ENCODE measurements at regions not wholly inside any gene's neighbourhood (a gene's known extent, or its start where the extent isn't known, plus 50 kb on each side); places are given as distances from the start of the nearest gene placed in this dataset.

DNA sequence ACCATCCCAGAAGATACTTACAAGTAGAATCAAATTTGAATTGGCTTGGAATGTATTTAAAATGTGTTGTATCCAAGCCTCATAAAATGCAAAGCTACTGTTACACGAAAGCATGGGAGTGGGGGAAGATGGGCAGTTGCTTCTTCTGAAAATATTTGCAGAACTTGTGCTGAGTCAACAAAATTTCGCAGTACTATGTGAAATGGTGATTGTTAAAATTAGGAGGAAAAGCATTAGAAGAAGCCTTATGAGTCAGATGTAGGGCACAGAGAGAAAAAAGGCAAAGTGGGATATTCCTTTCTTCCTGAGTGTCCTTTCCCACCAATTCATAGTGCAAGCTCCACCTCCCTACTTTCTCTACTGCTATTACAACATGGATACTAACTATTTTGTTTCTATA, 332.7 kb downstream of the PRDM5 start:
- TF ChIP-seq POLR2A (IDR thresholded peaks at IDR 0.05; ENCODE audit: low read length) (no peak), GATA1 (IDR thresholded peaks at IDR 0.05; ENCODE audit: low read depth, low read length) (no peak)
